Superior temporal gyrus (tissue), 1 donor: ENCODE measurements at regions not wholly inside any gene's neighbourhood (a gene's known extent, or its start where the extent isn't known, plus 50 kb on each side); places are given as distances from the start of the nearest gene placed in this dataset.
A peak's percentile ranks its signal among the peaks of the same experiment; 100 is the strongest.
"Not testable (repeated sequence)": the region's sequence is repeated elsewhere in the genome, so short reads cannot be mapped to it uniquely, and the experiment has no call there.

Experiments used
- DNase-seq: peaks from one replicate; pipeline ENCODE4 v3.0.0-alpha.2; 2016; ENCODE audit errors: extremely low spot score

DNA sequence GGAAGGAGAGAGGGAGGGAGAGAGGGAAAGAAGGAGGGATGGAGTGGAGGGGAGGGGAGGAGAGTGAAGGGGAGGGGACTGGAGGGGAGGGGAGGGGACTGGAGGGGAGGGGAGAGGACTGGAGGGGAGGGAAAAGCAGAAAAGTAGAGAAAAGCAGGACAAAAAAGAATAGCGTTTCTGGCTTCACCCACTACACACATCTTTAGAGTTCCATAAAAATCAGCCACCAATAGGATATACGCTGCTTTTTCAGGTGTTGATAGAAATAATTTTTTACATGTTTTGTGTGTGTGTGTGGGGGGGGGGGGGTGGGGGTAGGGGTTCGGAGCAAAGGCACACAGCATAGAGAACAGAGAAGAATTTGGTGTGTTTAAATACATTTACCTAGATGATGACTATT lies 1259.1 kb downstream of the EPHA7 start:
- DNase-seq = no peak

DNA sequence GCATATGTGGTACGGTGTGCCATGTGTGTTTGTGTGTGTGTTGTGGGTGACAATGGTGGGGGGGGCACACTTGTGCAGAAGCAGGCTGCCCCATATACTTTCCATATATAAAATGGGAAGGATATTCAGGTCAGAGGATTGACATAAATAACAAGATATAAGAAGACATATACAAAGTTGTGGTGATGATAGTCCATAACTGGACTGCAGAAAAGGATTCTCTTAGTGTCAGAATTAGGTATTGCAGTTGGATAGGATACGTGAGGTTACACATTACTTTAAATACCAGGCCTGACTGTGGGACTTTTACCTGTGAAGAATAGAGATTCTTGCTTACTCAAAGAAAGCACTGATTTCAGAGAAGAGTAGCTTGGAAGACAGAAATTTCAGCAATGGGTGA lies 1260.3 kb downstream of the EPHA7 start:
- DNase-seq = no peak

DNA sequence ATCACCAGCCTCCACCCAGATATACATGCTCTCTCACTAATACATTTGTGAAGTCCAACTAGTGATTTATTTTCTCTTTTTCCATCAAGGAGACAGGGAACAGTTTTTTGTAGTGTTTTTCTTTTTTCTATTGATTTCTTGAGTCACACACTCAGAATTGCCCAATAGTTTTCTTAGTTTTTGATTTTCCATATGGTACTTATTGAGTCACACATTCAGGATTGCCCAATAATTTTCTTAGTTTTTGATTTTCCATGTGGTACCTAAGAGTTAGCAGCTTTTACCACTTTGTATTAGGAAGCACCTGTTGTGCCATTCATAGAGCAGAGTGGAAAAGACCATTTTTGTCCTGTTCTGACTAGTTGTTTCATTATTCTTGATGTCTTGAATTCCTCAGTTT lies 1268.8 kb downstream of the EPHA7 start:
- DNase-seq = no peak

DNA sequence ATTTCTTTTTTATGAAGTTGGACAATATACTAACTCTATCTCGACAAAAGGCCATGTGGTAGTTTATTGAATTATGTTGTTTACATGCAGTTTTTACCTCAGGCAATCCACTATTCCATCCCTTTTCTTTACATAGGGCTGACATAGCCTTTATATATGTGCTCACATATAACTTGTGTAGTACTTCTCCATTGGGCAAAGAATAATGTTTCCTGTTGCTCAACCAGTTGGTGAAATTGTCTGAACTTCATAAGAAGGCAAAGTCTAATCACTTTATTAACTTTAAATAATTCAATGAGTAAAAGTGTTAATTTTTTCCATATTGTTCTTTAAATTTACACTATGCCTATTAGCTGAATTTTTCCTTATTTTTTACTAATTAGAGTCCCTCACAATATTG lies 1272.1 kb downstream of the EPHA7 start:
- no peak for DNase-seq

DNA sequence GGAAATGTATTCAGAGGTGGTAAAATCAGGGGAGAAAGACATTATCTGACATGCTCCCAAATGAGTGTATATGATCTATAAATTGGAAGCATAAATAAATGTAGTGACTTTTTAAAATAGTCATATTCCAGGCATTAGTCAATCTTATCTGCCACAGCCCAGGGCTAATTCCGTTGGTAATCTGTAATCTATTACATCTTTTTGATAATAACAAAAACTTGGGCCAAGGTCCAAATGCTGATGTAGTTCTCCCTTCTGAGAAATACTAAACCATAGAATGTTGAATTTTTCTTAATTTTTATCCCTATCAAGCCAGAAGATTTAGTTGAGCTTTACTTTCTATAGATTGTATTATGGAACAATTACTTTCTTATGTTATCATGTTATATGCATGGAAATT lies 1279.8 kb downstream of the EPHA7 start:
- DNase-seq = no peak

DNA sequence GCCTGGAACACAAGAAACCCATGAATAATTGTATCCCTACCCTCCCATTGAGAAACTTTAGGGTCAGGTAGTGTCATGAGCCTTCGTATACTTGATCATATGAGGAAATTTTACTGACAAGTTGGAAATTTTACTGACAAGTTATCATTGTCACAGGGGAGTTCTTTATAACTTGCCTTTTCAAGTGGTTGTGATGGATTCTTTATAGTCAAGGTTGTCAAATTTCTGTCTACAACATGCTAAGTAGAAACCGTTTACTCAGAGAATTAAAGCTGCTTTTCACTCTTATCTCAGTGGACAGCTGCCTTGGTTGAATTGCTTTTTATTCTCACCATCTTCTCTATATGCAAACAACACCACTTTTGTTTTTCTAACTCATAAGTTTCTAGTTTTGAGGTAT lies 1286.4 kb downstream of the EPHA7 start:
- DNase-seq = no peak

DNA sequence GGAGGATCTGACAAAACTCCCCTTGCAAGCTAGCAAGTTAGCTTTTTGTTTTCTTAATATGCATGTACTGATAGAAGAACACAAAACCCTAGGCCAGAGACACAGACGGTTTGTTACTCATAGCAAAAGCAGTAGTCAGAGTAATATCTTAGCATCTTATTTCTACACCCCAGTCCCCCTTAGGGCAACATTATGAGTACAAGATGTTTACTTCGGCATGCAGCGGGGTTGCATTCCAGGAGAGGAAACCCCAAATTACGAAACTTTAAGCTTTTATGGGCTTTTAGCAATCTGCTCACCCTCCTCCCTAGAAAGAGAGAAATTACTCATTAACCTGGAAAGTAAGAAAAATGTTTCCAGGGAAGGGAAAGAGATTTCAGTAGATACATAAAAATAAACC lies 1286.9 kb downstream of the EPHA7 start:
- DNase-seq = no peak

DNA sequence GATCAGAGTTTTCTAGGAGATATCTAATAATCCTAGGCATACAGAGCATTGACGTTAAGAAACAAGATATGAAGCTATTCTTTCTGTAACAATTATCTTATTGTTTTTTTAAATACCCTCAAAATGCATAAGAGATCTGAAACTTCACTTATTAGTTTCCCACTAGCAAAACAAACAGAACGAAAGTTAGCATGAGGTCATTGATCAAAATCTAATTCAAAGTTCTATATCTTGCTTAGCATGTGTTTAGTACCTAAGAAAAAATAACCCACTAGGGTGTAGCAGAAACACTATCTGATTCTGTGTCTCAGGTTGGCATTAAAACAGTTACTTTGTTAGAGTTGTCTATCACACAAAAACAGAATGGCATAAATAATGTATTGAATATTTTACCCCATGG lies 1288.4 kb downstream of the EPHA7 start:
- DNase-seq = no peak

DNA sequence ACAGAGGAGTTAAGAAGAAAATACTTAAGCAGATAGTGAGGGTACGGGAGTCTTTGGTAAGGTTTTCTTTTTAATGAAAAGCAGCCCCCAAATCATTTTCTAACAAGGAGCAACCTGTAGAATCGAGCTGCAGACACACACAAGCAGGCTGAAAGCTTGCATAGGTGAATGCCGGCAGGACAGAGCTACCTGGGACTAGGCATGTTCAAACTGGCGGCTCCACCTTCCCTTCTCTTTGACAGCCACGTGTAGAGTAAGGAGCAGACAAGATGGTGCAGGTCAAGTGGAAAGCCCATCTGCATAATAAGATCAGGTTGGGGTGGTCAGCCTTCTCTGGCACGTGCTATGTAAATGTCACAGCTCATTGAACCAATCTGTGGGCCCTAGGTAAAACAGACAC lies 1292.4 kb downstream of the EPHA7 start:
- DNase-seq = no peak

DNA sequence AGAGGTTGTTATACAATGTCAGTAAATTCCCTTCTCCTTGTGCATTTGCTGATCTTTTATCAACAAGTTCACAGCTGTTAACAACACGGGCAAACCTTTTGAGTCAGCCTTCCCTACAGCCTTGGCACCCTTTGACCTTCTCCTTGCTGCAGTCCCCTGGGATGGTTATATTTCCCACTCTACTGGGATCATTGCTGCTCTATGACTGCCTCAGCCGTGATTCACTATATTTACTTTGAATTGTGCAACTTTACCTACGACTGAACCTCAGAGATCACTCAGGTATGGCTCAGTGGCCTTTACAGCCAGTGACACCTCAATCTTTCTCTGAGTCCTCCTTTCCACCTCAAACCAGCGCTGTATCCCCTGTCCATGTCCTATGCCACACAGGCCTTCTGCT lies 1293.3 kb downstream of the EPHA7 start:
- no peak for DNase-seq

DNA sequence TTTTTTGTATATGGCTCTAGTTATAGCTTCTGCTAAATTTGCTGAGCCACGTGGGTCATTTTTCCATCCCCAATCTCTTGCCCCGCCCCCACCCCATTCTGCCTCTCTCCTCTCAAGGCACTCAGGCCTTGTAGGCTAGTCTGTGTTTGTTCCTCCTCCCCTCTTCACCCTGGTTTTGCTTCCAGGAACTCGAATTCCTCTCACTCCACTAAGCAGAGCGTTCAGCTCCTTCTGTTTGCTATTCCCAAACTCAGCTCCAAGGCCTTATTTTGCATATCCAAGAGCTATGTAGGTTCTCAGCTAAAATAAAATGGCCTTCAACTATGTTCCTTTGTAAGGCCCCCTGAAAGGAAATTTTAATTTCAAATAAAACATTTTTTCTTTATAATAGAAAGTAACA lies 1293.7 kb downstream of the EPHA7 start:
- no peak for DNase-seq

DNA sequence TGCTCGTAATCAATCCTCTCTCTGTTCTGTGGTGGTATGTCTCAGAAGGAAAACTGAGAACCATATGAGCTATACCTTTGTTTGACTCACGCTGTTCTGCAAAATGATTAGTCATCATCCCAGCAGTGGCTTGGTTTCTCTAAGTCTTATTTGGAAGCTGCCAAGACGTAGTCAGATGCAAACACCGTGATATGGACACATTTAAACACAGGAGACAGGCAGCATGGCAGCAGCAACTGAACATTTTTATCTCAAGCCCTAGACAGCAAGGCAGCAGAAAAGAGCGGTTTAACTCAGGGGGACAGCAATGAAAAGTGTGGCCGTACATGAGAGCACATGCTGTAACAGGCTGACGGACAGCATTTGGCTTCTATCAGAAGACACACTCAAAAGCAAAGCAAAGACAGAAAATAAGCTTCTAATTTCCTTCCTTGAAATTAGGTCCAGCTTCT lies 1295.1 kb downstream of the EPHA7 start:
- DNase-seq = peak; percentile 59

DNA sequence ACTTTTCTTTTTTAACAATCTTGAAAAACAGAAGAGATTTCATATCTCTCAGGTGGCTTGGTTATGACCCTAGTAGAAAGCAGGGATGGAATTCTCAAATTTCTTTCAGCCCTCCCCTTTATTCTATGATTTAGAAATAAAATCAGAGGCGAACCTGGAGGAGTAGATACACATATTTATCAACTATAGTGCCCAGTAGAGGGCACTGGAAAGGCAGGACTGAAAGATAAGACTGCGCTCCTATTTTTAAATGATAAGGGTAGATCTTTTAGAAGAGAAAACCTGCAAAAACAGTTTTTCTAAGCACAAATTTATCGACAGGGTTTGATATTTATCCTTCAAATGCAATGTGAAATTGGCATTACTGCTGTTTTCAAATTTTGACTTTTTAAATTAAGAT lies 1296.6 kb downstream of the EPHA7 start:
- DNase-seq = peak; percentile 67

DNA sequence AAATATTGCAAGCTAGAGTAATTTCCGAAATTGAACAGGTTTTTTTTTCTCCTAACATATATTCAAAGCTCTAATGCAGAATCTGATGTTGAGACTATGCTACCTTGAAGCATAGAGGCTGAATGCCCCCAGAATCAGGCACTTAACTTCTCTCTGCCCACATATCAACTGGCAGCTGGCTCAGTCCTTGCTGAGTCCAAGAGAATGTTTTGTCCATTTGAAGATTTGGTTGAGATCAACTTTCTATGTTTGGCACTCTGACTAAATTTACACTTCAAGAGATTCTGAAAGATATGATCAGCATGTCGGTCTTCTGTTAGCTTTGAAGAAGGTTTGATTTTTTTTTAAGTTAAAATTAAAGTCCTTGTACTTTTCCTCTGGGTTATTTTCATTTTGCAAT lies 1298.1 kb downstream of the EPHA7 start:
- DNase-seq = no peak

DNA sequence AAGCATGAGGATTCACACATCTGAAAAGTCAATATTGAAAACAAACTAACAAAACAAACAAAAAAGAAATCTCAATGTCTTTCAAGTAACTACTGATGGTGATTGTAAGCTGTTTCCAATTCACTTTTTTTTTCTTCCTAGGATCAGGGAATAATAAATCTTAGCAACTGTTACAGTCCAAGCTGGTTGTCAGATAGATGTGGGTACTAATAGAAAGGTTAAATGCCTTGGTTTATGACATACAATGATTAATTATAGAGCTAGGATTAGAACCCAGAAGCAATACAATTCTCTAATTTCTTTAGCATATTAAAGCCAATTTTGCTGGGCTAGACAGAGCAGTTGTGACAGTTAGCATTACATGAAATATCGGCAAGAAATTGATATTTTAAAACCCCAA lies 1301.6 kb downstream of the EPHA7 start:
- no peak for DNase-seq

DNA sequence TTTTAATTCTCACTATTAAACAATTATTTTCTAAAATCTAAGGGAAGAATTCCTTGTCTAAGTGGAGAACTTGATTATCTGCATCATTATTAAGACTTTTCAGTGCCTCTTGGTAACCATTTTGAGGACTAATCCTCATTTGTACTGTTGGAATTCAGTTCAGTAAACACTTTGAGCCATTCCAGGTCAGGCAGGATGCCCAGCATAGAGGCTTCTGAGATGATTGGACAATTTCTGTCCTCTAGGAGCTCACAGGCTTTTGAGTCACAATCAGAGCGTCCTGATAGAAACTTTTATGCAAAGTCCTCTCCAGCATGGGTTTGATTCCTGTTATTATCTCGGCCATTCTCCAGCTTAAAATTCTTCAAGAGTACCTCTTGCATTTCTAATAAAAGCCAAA lies 1304.6 kb downstream of the EPHA7 start:
- DNase-seq = no peak

DNA sequence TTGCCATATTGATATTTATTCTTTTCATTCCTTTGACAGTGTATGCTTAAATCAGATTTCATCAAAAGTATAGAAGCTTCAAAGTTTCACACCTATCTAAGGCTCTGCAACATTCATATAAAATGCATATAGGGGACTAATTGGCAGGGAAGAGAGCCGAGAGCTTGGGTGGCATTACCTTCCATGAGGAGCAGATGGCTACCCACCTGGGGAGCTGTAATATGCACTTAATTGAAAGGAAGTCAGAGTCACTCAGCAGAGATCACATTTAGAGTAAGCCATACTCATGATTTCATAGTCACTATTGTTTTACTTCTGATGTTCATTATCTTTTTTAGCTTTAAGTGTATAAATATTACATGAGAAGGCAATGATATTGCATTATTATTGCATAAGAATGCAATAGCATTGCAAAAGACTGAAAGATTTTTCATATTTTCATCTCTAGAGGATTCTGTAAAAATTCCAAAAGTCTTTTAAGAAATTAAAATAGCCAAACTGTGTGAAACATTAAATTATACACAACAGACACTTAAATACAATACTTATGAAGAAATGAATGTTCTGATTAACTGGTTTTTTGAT lies 1305.2 kb downstream of the EPHA7 start:
- no peak for DNase-seq

DNA sequence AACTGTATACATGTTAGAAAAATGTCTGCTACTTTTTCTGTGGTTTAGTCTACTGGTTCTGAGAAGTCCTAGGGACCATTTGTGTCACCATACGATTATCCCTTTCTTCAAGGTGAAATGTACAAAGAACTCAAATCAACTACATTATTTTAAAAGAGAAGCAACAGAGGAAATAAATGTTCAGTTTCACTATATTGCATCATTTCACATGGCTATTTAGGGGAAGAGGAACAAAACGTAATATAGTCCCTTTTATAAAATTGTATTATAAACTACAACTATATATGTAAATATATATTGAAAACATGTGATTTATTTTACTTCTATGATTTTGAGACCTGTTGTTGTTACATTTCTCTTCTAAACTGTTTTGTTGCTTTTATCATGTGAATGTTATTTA lies 1308.0 kb downstream of the EPHA7 start:
- DNase-seq = no peak

DNA sequence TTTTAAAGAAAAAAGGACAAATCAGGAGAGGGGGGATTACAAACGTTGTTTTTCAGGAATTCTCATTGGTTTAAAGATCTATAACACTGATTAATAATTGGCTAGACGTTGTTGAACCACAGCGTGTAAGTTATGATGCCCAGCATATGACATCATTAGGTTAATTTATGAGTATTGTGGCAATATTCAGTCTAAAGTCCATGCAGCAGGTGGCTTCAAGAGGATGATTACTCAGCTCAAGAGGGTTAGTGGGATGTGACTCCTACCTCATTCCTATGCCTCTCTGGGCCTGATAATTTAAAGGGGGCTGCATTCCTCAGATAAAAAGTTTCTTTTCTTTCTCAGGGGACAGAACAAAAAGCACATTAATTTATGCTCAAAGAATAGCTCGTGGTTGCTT lies 1309.0 kb downstream of the EPHA7 start:
- no peak for DNase-seq

DNA sequence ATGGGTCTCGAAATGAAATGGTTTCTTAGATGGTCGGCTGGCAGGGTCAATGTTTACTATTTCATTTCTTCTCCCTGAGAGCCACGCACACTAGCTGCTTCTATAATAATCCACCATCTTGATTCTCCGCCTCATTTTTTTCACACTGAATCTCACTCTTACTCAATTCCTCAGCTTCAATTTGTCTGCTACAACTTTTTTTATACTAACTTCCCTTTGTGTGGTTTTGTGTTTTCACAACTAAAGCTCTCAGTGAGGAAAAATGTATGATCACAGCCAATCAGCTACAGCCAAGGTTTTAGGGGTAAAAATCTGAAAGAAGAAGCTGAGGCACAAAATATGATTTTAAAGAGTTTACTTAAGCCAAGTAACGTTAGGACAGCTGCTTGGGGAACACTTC lies 1309.4 kb downstream of the EPHA7 start:
- DNase-seq = no peak

DNA sequence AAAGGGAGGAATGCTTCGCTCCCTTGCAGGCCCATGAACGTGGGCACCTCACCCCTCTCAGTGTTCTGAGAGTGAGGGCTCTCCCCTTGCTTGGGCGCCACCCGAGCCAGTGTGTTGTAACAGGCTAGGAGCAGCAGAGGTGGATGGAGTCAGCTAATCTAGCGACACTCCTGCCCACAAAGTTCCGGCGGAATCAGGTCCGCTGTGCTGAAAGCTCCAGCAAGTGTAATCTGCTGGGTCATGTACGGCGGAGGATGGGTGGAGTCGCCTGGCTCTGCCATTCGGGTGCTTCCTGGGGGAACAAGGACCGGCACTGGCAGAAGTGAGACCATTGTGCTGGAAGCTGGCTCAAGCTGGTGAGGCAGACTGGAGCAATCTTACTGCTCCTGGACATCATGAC lies 1310.1 kb downstream of the EPHA7 start:
- DNase-seq = no peak

DNA sequence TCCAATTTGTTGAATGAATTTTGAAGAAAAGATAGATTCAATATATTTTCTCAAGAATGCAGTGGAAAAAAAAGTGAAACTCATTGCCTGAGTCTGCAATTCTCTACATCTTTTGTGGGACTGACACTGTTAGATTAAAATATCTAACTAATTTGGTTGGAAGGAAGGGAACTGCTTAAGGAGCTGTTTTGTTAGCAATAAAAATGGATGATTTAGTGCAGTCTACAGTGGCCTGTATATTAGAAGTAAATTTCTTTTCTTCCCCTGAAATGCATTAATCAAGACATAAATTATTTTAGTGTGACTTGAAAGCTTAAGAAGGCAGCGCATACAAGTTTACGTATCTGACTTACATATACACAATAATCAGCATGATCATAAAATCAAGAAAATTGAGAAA lies 1332.6 kb downstream of the EPHA7 start:
- DNase-seq = no peak

DNA sequence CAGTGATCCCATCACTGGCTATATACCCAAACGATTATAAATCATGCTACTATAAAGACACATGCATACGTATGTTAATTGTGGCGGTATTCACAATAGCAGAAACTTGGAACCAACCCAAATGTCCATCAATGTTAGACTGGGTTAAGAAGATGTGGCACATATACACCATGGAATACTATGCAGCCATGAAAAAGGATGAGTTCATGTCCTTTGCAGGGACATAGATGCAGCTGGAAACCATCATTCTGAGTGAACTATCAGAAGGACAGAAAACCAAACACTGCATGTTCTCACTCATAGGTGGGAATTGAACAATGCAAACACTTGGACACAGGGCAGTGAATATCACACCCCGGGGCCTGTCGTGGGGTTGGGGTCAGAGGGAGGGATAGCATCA lies 1335.4 kb downstream of the EPHA7 start:
- DNase-seq = not testable (repeated sequence)

DNA sequence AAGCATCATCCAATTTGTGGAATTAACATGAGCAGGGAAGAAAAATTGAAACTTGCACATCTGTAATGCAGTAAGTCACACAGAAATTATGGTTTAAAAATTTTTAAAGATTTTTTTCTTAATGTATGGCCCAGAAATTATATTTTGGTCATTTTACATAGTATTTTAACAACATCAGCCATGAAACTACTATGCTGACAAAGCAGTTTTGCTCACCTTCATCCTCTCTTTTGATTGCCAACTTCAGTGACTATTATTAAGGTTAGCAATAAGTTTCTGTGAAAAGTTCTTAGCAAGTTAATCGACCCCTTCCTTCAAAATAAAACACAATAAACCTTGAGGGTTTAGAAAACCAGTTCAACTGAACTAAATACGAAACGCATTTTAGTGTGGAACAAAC lies 1347.0 kb downstream of the EPHA7 start:
- no peak for DNase-seq

DNA sequence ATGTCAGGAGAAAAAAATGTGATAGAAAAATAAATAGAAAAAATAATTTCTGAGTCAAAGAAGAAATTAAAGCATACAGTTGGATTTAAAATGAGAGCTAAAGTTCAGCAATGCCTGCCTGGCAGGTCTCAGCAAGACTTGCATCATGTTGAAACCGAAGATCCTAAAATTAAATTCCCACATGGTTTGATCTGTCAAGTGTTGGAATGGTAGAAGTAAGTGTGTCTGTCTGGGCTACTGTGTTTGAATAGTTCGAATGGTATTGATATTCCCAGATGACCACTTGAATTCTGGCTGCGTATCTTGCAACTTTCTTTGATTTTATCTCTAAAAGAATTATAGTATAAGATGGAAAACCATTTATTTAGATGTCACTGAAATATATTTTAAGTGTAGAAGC lies 1349.6 kb downstream of the EPHA7 start:
- no peak for DNase-seq
